ENCODE measurements at regions not wholly inside any gene's neighbourhood (a gene's known extent, or its start where the extent isn't known, plus 50 kb on each side); places are given as distances from the start of the nearest gene placed in this dataset.

- H3K9me3 ChIP-seq (ENCODE audit: low read depth, low read length): no peaks in the 10 kb centered on the region
- H3K27ac ChIP-seq (ENCODE audit: low read depth, low read length): no peak overlapping the region
- H3K36me3 ChIP-seq (ENCODE audit: insufficient read depth, low read length): no peaks in the 10 kb centered on the region
- H4K20me1 ChIP-seq (ENCODE audit: insufficient read depth, low read length): no peaks in the 10 kb centered on the region
- peak; percentile 52 for DNase-seq (ENCODE audit: insufficient read length, low spot score, missing footprints)
- H3K4me2 ChIP-seq (ENCODE audit: insufficient read depth, low read length): no peak overlapping the region
- H2AFZ ChIP-seq (ENCODE audit: low read length): no peak overlapping the region
- H3K4me1 ChIP-seq (ENCODE audit: insufficient read depth, low read length): no peaks in the 10 kb centered on the region
- H3K27me3 ChIP-seq (ENCODE audit: insufficient read depth, low read length): peaks cover 11% of the 10 kb centered on the region
- TF ChIP-seq CTCF (IDR thresholded peaks at IDR 0.05; ENCODE audit: extremely low read depth, low read depth, low read length): no peak
- no peak overlapping the region for H3K4me3 ChIP-seq (ENCODE audit: insufficient read depth, low read length)
- H3K79me2 ChIP-seq (ENCODE audit: insufficient read depth, low read length): no peaks in the 10 kb centered on the region
Measured at GRCh38 chr2:205860885-205861284, 178.6 kb downstream of the NRP2 start.

- Histone ChIP-seq H2AFZ (ENCODE audit: low read length) (no peak overlapping the region), H3K36me3 (ENCODE audit: insufficient read depth, low read length) (no peaks in the 10 kb centered on the region), H3K9me3 (ENCODE audit: low read depth, low read length) (no peaks in the 10 kb centered on the region), H3K79me2 (ENCODE audit: insufficient read depth, low read length) (no peaks in the 10 kb centered on the region), H3K4me3 (ENCODE audit: insufficient read depth, low read length) (no peak overlapping the region), H3K27me3 (ENCODE audit: insufficient read depth, low read length) (peaks cover 11% of the 10 kb centered on the region), H4K20me1 (ENCODE audit: insufficient read depth, low read length) (no peaks in the 10 kb centered on the region), H3K27ac (ENCODE audit: low read depth, low read length) (no peak overlapping the region), H3K4me1 (ENCODE audit: insufficient read depth, low read length) (no peaks in the 10 kb centered on the region), H3K4me2 (ENCODE audit: insufficient read depth, low read length) (no peak overlapping the region)
- no peak for TF ChIP-seq CTCF (IDR thresholded peaks at IDR 0.05; ENCODE audit: extremely low read depth, low read depth, low read length)
- no peak for DNase-seq (ENCODE audit: insufficient read length, low spot score, missing footprints)
Measured at GRCh38 chr2:205860181-205860580, 177.9 kb downstream of the NRP2 start.

- Histone ChIP-seq H3K79me2 (ENCODE audit: insufficient read depth, low read length) (no peaks in the 10 kb centered on the region), H4K20me1 (ENCODE audit: insufficient read depth, low read length) (no peaks in the 10 kb centered on the region), H3K4me3 (ENCODE audit: insufficient read depth, low read length) (no peak overlapping the region), H3K9me3 (ENCODE audit: low read depth, low read length) (no peaks in the 10 kb centered on the region), H2AFZ (ENCODE audit: low read length) (no peak overlapping the region), H3K36me3 (ENCODE audit: insufficient read depth, low read length) (no peaks in the 10 kb centered on the region), H3K27ac (ENCODE audit: low read depth, low read length) (no peak overlapping the region), H3K4me2 (ENCODE audit: insufficient read depth, low read length) (no peak overlapping the region), H3K4me1 (ENCODE audit: insufficient read depth, low read length) (no peaks in the 10 kb centered on the region), H3K27me3 (ENCODE audit: insufficient read depth, low read length) (peaks cover 8% of the 10 kb centered on the region)
- TF ChIP-seq CTCF (IDR thresholded peaks at IDR 0.05; ENCODE audit: extremely low read depth, low read depth, low read length): no peak
- no peak for DNase-seq (ENCODE audit: insufficient read length, low spot score, missing footprints)
Measured at GRCh38 chr2:205858881-205859441, 176.7 kb downstream of the NRP2 start.

- Histone ChIP-seq H3K27me3 (ENCODE audit: insufficient read depth, low read length) (peaks cover 8% of the 10 kb centered on the region), H3K27ac (ENCODE audit: low read depth, low read length) (no peak overlapping the region), H3K79me2 (ENCODE audit: insufficient read depth, low read length) (no peaks in the 10 kb centered on the region), H3K9me3 (ENCODE audit: low read depth, low read length) (no peaks in the 10 kb centered on the region), H3K4me1 (ENCODE audit: insufficient read depth, low read length) (no peaks in the 10 kb centered on the region), H4K20me1 (ENCODE audit: insufficient read depth, low read length) (no peaks in the 10 kb centered on the region), H3K4me2 (ENCODE audit: insufficient read depth, low read length) (no peak overlapping the region), H3K36me3 (ENCODE audit: insufficient read depth, low read length) (no peaks in the 10 kb centered on the region), H3K4me3 (ENCODE audit: insufficient read depth, low read length) (no peak overlapping the region), H2AFZ (ENCODE audit: low read length) (no peak overlapping the region)
- no peak for DNase-seq (ENCODE audit: insufficient read length, low spot score, missing footprints)
- no peak for TF ChIP-seq CTCF (IDR thresholded peaks at IDR 0.05; ENCODE audit: extremely low read depth, low read depth, low read length)
Measured at GRCh38 chr2:205858275-205858674, 176.0 kb downstream of the NRP2 start.

Measured in osteoblast (primary cell).